GM23248 (cell line): ENCODE measurements at regions not wholly inside any gene's neighbourhood (a gene's known extent, or its start where the extent isn't known, plus 50 kb on each side); places are given as distances from the start of the nearest gene placed in this dataset.

Experiments
- DNase-seq: peaks from one replicate; pipeline ENCODE4 v3.0.0-alpha.2; 2015
- H2AFZ ChIP-seq: fragments of 200-600 bp; sonication (generic); 2 replicates; pipeline ENCODE4 v1.6.1; 2016; ENCODE audit warnings: antibody characterized with exemption
- H3F3A ChIP-seq: fragments of 200-600 bp; sonication (generic); 2 replicates; pipeline ENCODE4 v1.6.1; 2016; ENCODE audit warnings: mild to moderate bottlenecking, antibody characterized with exemption, mixed run types; ENCODE audit not compliant: insufficient read depth
- H3K27ac ChIP-seq: fragments of 200-600 bp; sonication (generic); 2 replicates; pipeline ENCODE4 v1.5.1; 2016; ENCODE audit warnings: mild to moderate bottlenecking
- H3K27me3 ChIP-seq: fragments of 200-600 bp; sonication (generic); replicated peaks from 2 replicates; pipeline ENCODE4 v1.6.1; 2016; ENCODE audit warnings: mild to moderate bottlenecking; ENCODE audit not compliant: insufficient read depth
- H3K36me3 ChIP-seq: fragments of 200-600 bp; sonication (generic); 2 replicates; pipeline ENCODE4 v1.6.1; 2016; ENCODE audit warnings: low read depth, mild to moderate bottlenecking
- H3K4me1 ChIP-seq: fragments of 200-600 bp; sonication (generic); 2 replicates; pipeline ENCODE4 v1.6.1; 2016; ENCODE audit warnings: mild to moderate bottlenecking; ENCODE audit not compliant: insufficient read depth
- H3K4me2 ChIP-seq: fragments of 200-600 bp; sonication (generic); one replicate; pipeline ENCODE4 v1.6.1; 2016; ENCODE audit warnings: mild to moderate bottlenecking; ENCODE audit not compliant: unreplicated experiment
- H3K4me3 ChIP-seq: fragments of 200-600 bp; sonication (generic); 2 replicates; pipeline ENCODE4 v1.5.1; 2016; ENCODE audit warnings: mild to moderate bottlenecking
- H3K79me2 ChIP-seq: fragments of 200-600 bp; sonication (generic); 2 replicates; pipeline ENCODE4 v1.6.1; 2016; ENCODE audit warnings: mild to moderate bottlenecking; ENCODE audit not compliant: insufficient read depth
- H3K9ac ChIP-seq: fragments of 200-600 bp; sonication (generic); 2 replicates; pipeline ENCODE4 v1.6.1; 2016; ENCODE audit warnings: mild to moderate bottlenecking
- H3K9me2 ChIP-seq: fragments of 200-600 bp; sonication (generic); 2 replicates; pipeline ENCODE4 v1.6.1; 2016; ENCODE audit warnings: mixed run types, mild to moderate bottlenecking, moderate library complexity; ENCODE audit not compliant: insufficient read depth
- H3K9me3 ChIP-seq: fragments of 200-600 bp; sonication (generic); one replicate; pipeline ENCODE4 v1.6.1; 2017; ENCODE audit warnings: low read depth
- H4K20me1 ChIP-seq: fragments of 200-600 bp; sonication (generic); 2 replicates; pipeline ENCODE4 v1.6.0; 2016; ENCODE audit not compliant: insufficient read depth
- EZH2 ChIP-seq: fragments of 200-600 bp; sonication (generic); IDR thresholded peaks from 2 replicates; pipeline ENCODE4 v1.6.1; 2018; ENCODE audit warnings: antibody characterized with exemption, mild to moderate bottlenecking; ENCODE audit not compliant: insufficient read depth, poor library complexity, severe bottlenecking
- EZH2phosphoT487 ChIP-seq: fragments of 200-600 bp; sonication (generic); IDR thresholded peaks from 2 replicates; pipeline ENCODE4 v1.6.1; 2018; ENCODE audit warnings: antibody characterized with exemption, moderate library complexity, mild to moderate bottlenecking, low read depth; ENCODE audit not compliant: insufficient read depth
- WGBS, 2 experiments: methylation state at CpG; one replicate each; pipeline ENCODE4 v1.1.6; 2015 to 2017; ENCODE audit warnings: low lambda C conversion rate in 2 of 2, low coverage in 1 of 2; ENCODE audit errors: missing lambda C conversion rate in 2 of 2; 5-methylcytosine and 5-hydroxymethylcytosine counted together
- in situ Hi-C: fragments of 300-500 bp; cut with MboI; formaldehyde crosslinking; loops from 2 replicates; pipeline ENCODE4 v1.15.0; 2020

DNA sequence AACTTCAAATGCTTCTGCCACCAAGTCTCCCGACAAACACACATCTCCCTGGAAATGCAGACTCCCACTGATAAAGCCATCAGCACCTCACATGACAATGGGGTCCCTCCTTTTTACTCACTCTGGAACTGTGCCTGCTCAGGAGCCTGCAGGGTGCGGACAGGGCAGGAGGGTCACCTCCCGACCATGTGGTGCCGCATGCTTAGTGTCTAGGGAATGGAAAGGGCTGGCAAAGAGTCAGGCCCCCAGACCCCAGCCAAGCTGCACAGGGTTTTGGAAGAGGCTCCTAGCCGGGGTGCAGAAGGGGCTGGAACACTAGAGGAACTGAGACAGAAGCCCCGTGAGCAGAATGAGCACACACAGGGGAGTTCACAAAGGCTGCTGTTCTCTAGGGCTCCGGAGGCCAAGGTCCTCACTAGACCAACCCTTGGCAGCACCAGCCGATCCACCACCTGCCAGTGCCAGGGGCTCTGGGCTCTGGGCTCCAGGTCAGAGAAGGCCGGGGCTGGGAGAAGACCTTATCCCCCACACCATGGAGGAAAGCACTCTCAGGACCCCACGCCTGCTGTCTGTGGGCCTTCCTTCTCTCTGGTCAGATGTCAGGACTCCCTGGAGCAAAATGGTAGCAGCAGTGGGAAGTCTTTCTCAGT lies 125.1 kb upstream of the FGF3 start:
- no peak overlapping the region for H3K27ac ChIP-seq
- H4K20me1 ChIP-seq: no peaks in the 10 kb centered on the region
- WGBS, 2 experiments: 39 to 47% methylated on average over 10 of the region's 10 CpGs
- no peak overlapping the region for H3K4me3 ChIP-seq
- H3K79me2 ChIP-seq: no peaks in the 10 kb centered on the region
- in situ Hi-C loops: no loop called here
- no peak for DNase-seq
- H3K4me2 ChIP-seq: no peak overlapping the region
- TF ChIP-seq EZH2: no peak
- no peak for TF ChIP-seq EZH2phosphoT487
- peaks cover 7% of the 10 kb centered on the region for H3K4me1 ChIP-seq
- H2AFZ ChIP-seq: no peak overlapping the region
- H3K27me3 ChIP-seq: peaks cover 21% of the 10 kb centered on the region
- H3K36me3 ChIP-seq: no peaks in the 10 kb centered on the region
- H3K9me3 ChIP-seq: no peaks in the 10 kb centered on the region
- H3F3A ChIP-seq: no peaks in the 10 kb centered on the region
- no peak overlapping the region for H3K9ac ChIP-seq
- H3K9me2 ChIP-seq: no peaks in the 10 kb centered on the region

DNA sequence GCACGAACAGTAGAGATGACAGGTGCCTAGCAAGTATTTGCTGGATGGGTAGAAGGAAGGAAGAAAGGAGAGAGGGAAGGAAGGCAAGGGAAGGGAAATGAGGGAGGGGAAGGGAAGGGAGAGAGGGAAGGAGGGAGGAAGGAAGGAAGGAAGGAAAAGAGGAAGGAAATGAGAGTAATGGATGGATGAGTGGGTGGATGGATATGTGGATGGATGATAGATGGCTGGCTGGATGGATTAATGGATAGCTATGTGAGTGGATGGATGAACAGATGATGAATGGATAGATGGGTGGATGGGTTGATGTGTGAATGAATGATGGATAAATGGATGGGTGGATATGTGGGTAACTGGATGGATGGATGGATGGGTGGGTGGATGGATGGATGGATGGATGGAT lies 125.9 kb upstream of the FGF3 start:
- WGBS, 2 experiments: 8 to 11% methylated on average over 1 of the region's 1 CpG

DNA sequence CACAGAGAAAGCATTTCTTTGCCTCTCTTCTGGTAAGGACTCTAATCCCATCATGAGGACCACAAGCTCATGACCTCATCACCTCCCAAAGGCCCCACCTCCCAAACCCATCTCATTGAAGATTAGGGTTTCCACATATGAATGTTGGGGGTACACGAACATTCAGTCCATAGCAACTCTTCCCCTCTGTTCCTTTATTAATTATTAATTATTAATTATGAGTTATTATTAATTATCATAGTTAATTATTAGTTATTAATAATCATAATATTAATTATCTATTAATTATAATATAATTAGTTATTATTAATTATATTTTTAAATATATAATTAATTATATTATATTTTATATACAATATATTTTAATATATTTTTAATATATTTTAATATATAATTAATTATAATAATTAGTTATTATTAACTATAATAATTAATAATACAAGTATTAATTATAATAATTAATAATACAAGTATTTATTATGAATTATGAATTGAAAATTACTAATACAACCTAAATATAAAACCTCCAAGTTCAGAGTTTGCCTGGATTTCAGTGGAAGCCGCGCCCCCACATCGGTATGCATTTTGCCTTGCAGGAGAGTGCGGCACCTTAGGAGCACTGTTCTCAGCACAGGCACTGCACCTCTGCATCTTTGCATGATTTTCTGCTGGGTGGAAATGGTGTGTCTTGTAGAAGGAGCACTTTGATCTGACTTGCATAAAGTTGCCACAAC lies 128.0 kb upstream of the FGF3 start:
- Histone ChIP-seq H4K20me1 (no peaks in the 10 kb centered on the region), H3F3A (peaks cover 6% of the 10 kb centered on the region; the same call in 1 of the 2 replicates), H2AFZ (no peak overlapping the region), H3K4me3 (no peak overlapping the region), H3K79me2 (no peaks in the 10 kb centered on the region), H3K9ac (no peak overlapping the region), H3K4me1 (peaks cover 14% of the 10 kb centered on the region), H3K27ac (no peak overlapping the region), H3K4me2 (no peak overlapping the region), H3K9me3 (no peaks in the 10 kb centered on the region), H3K36me3 (no peaks in the 10 kb centered on the region), H3K9me2 (no peaks in the 10 kb centered on the region), H3K27me3 (peaks cover 13% of the 10 kb centered on the region; the same call in 1 of the 2 replicates)
- peak; percentile 14 for DNase-seq
- TF ChIP-seq EZH2phosphoT487 (no peak), EZH2 (no peak)
- in situ Hi-C loops: no loop called here
- WGBS, 2 experiments: 68 to 71% methylated on average over 5 of the region's 5 CpGs

More for the DNA sequence above, 125.9 kb upstream of the FGF3 start:
- Histone ChIP-seq H3K9me2 (no peaks in the 10 kb centered on the region), H3K4me1 (peaks cover 14% of the 10 kb centered on the region), H4K20me1 (no peaks in the 10 kb centered on the region), H3K27me3 (peaks cover 21% of the 10 kb centered on the region), H3K4me3 (no peak overlapping the region), H3K9me3 (no peaks in the 10 kb centered on the region), H3K79me2 (no peaks in the 10 kb centered on the region), H3K4me2 (no peak overlapping the region), H2AFZ (no peak overlapping the region), H3K27ac (no peak overlapping the region), H3F3A (peaks cover 6% of the 10 kb centered on the region; the same call in 1 of the 2 replicates), H3K36me3 (no peaks in the 10 kb centered on the region), H3K9ac (no peak overlapping the region)
- in situ Hi-C loops: no loop called here
- TF ChIP-seq EZH2: no peak
- TF ChIP-seq EZH2phosphoT487: no peak
- no peak for DNase-seq

DNA sequence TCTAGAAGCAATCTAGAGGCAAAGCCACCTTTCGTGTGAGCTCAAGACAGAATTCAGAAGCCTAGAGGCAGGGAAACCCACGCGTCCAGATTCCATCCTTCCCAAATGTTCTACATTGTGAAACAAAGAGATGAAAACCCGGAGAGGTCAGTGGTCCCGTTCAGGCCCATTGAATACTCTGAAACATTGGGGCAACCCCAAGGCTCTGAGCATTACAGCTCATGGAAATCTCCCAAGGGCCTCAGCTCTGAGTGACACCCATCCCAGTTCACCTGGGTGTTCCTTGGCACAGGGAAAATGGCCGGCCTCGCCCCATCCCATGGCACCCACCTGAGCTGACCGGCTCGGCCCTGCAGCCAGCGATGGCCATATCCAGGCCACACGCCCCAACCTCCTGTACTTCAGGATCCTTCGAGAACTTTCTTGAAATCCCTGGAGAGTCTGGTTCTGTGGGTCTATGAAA lies 128.6 kb upstream of the FGF3 start:
- no peaks in the 10 kb centered on the region for H3K9me2 ChIP-seq
- H4K20me1 ChIP-seq: no peaks in the 10 kb centered on the region
- H3K4me3 ChIP-seq: no peak overlapping the region
- WGBS, 2 experiments: 91 to 92% methylated on average over 12 of the region's 12 CpGs
- no peak overlapping the region for H3K9ac ChIP-seq
- TF ChIP-seq EZH2phosphoT487 (no peak), EZH2 (no peak)
- H3K9me3 ChIP-seq: no peaks in the 10 kb centered on the region
- H3K4me2 ChIP-seq: no peak overlapping the region
- H3K27me3 ChIP-seq: peaks cover 14% of the 10 kb centered on the region; the same call in 1 of the 2 replicates
- no peaks in the 10 kb centered on the region for H3K36me3 ChIP-seq
- in situ Hi-C loops: no loop called here
- H3F3A ChIP-seq: peaks cover 6% of the 10 kb centered on the region; the same call in 1 of the 2 replicates
- no peak overlapping the region for H2AFZ ChIP-seq
- H3K4me1 ChIP-seq: peaks cover 14% of the 10 kb centered on the region
- DNase-seq: no peak
- no peak overlapping the region for H3K27ac ChIP-seq
- no peaks in the 10 kb centered on the region for H3K79me2 ChIP-seq
